ENCODE measurements at regions not wholly inside any gene's neighbourhood (a gene's known extent, or its start where the extent isn't known, plus 50 kb on each side); places are given as distances from the start of the nearest gene placed in this dataset.

DNA sequence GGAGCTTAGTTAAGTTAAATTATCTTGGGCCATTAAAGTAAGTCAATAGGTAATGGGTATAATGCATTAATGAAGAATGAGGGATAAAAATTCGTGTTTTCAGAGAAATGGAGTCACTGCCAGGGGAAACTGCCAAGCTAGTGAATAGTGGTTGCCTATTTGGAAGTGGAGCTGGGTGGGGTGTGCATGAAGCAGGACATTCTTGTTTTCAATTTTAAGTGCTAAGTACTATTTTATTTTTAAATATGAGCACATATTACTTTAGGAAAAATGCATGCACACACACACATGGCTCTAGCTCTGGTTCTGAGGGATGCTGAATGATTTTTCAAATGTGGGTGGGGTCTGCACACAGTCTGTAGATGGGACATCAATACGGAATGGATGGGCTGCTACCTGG lies 717.7 kb upstream of the SGCG start:
- intact Hi-C loops (cut with micrococcal nuclease), result no loop called here
- ChIA-PET CTCF (no interaction called here), POLR2A (no interaction called here)
- Mint-ChIP-seq H3K9me3 (no peaks in the 10 kb centered on the region), H3K27ac (no peak overlapping the region), H3K4me1 (ENCODE audit: low read depth) (no peaks in the 10 kb centered on the region), H3K4me3 (no peak overlapping the region), H3K27me3 (no peaks in the 10 kb centered on the region), H3K36me3 (no peaks in the 10 kb centered on the region)
- no peak for DNase-seq

DNA sequence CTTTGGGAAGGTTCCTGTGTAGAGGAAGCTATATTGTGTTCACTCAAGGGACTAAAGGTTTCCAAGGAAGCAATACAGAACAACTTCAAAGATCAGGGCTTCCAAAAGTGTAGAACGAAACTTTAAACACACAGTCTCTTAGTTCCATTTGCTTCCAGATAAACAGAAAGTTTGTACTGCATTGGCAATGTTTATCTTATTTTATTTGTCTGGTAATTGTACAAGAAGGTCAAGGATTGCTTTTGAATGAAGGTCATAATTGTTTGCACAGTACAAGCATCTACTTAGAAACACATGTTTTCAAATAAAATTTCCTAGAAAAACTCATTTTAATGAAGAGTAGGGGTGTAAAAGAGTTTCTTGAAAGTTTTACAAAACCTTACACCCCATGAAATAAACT lies 712.7 kb upstream of the SGCG start:
- intact Hi-C loops (cut with micrococcal nuclease), result no loop called here
- H3K27ac Mint-ChIP-seq, result no peak overlapping the region
- CTCF ChIA-PET, result no interaction called here
- H3K27me3 Mint-ChIP-seq, result no peaks in the 10 kb centered on the region
- no peak overlapping the region for H3K4me3 Mint-ChIP-seq
- H3K9me3 Mint-ChIP-seq, result no peaks in the 10 kb centered on the region
- POLR2A ChIA-PET, result no interaction called here
- no peaks in the 10 kb centered on the region for H3K36me3 Mint-ChIP-seq
- no peak for DNase-seq
- no peaks in the 10 kb centered on the region for H3K4me1 Mint-ChIP-seq (ENCODE audit: low read depth)

GRCh38 chr13:22468824-22469223 lies 712.0 kb upstream of the SGCG start:
- DNase-seq, result no peak
- CTCF ChIA-PET, result no interaction called here
- POLR2A ChIA-PET, result no interaction called here

DNA sequence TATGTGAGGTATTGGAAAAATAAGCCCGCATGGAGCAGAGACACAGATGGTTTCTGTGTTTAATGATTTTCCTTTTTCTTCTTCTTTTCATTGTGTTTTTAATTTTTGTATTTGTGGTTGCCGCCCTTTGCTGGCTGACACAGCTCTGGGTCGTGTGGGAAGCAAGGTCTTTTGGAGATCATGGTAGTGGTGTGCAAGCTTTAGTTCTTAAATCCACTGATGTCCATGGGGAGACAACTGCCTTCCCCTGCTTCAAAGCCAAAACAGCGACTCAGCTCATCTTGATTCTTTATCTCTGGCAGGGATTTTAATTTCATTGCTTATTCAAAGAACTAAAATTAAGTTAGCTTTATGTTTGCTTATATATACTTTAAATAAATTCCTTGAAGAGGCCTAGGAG lies 711.3 kb upstream of the SGCG start:
- Mint-ChIP-seq H3K4me1 (ENCODE audit: low read depth) (no peaks in the 10 kb centered on the region), H3K4me3 (no peak overlapping the region), H3K27me3 (no peaks in the 10 kb centered on the region), H3K9me3 (no peaks in the 10 kb centered on the region), H3K27ac (no peak overlapping the region), H3K36me3 (no peaks in the 10 kb centered on the region)
- ChIA-PET CTCF (no interaction called here), POLR2A (no interaction called here)
- intact Hi-C loops (cut with micrococcal nuclease), result no loop called here
- no peak for DNase-seq

More at GRCh38 chr13:22468824-22469223, 712.0 kb upstream of the SGCG start:
- H3K4me1 Mint-ChIP-seq (ENCODE audit: low read depth), result no peaks in the 10 kb centered on the region
- intact Hi-C loops (cut with micrococcal nuclease), result no loop called here
- no peak overlapping the region for H3K27ac Mint-ChIP-seq
- H3K4me3 Mint-ChIP-seq, result no peak overlapping the region
- H3K9me3 Mint-ChIP-seq, result no peaks in the 10 kb centered on the region
- H3K27me3 Mint-ChIP-seq, result no peaks in the 10 kb centered on the region
- H3K36me3 Mint-ChIP-seq, result no peaks in the 10 kb centered on the region

DNA sequence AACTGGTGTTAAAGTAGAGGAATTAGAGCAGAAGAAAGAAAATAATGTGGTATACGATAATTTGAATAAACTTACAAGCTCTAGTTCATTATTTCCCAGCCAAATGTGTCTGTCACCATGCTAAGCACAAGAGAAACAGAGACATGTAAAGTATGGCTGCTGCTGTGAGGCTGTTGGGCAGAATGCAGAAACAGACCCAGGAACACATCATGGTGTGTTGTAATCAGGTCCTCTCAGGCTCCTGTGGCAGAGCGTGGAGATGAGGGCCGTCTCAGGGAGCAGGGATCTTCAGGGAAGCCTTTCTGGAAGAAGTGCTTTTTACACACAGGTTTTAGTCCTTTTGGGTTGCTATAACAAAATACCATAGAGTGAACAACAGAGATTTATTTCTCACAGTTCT lies 710.7 kb upstream of the SGCG start:
- no peaks in the 10 kb centered on the region for H3K4me1 Mint-ChIP-seq (ENCODE audit: low read depth)
- H3K27me3 Mint-ChIP-seq, result no peaks in the 10 kb centered on the region
- H3K27ac Mint-ChIP-seq, result no peak overlapping the region
- no peak for DNase-seq
- no peak overlapping the region for H3K4me3 Mint-ChIP-seq
- POLR2A ChIA-PET, result no interaction called here
- intact Hi-C loops (cut with micrococcal nuclease), result no loop called here
- no peaks in the 10 kb centered on the region for H3K36me3 Mint-ChIP-seq
- CTCF ChIA-PET, result no interaction called here
- no peaks in the 10 kb centered on the region for H3K9me3 Mint-ChIP-seq

DNA sequence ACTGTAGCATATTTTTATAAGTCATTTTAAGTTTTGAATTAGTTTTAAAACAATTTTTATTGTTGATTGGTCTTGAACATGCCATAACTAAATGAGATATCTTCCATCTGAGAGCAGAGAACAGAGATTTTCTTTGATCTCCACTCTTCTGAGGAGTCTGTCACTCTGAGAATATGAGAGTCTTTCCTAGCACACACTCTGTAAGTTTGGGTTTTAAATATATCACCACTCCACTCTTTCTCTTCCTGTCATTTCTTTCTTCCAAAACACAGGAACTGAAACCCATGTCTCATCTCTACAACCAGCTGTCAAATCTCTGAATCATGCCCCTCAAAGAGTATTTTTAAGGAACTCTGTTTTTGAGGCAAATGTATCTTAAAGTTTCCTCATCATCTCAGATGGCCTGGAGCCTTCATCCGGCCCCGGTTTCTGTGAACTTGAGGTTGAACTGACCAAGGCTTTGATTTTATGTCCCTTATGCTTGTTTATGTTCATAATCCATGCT lies 698.2 kb upstream of the SGCG start:
- POLR2A ChIA-PET, result no interaction called here
- intact Hi-C loops (cut with micrococcal nuclease), result no loop called here
- H3K27me3 Mint-ChIP-seq, result no peaks in the 10 kb centered on the region
- DNase-seq, result no peak
- H3K27ac Mint-ChIP-seq, result no peak overlapping the region
- peaks cover 3% of the 10 kb centered on the region for H3K4me1 Mint-ChIP-seq (ENCODE audit: low read depth)
- no peak overlapping the region for H3K4me3 Mint-ChIP-seq
- CTCF ChIA-PET, result no interaction called here
- H3K36me3 Mint-ChIP-seq, result no peaks in the 10 kb centered on the region
- no peaks in the 10 kb centered on the region for H3K9me3 Mint-ChIP-seq

- POLR2A ChIA-PET, result no interaction called here
- H3K4me1 Mint-ChIP-seq (ENCODE audit: low read depth), result peaks cover 3% of the 10 kb centered on the region
- DNase-seq, result no peak
- H3K36me3 Mint-ChIP-seq, result no peaks in the 10 kb centered on the region
- H3K9me3 Mint-ChIP-seq, result no peaks in the 10 kb centered on the region
- H3K4me3 Mint-ChIP-seq, result no peak overlapping the region
- intact Hi-C loops (cut with micrococcal nuclease), result no loop called here
- H3K27me3 Mint-ChIP-seq, result no peaks in the 10 kb centered on the region
- H3K27ac Mint-ChIP-seq, result no peak overlapping the region
- CTCF ChIA-PET, result no interaction called here
These were observed 697.5 kb upstream of the SGCG start for GRCh38 chr13:22483276-22483675.

- H3K27me3 Mint-ChIP-seq, result no peaks in the 10 kb centered on the region
- no peaks in the 10 kb centered on the region for H3K9me3 Mint-ChIP-seq
- DNase-seq, result no peak
- ChIA-PET CTCF (no interaction called here), POLR2A (no interaction called here)
- peaks cover 3% of the 10 kb centered on the region for H3K4me1 Mint-ChIP-seq (ENCODE audit: low read depth)
- intact Hi-C loops (cut with micrococcal nuclease), result no loop called here
- H3K4me3 Mint-ChIP-seq, result no peak overlapping the region
- H3K36me3 Mint-ChIP-seq, result no peaks in the 10 kb centered on the region
- no peak overlapping the region for H3K27ac Mint-ChIP-seq
These were observed 694.3 kb upstream of the SGCG start for GRCh38 chr13:22486490-22486889.

DNA sequence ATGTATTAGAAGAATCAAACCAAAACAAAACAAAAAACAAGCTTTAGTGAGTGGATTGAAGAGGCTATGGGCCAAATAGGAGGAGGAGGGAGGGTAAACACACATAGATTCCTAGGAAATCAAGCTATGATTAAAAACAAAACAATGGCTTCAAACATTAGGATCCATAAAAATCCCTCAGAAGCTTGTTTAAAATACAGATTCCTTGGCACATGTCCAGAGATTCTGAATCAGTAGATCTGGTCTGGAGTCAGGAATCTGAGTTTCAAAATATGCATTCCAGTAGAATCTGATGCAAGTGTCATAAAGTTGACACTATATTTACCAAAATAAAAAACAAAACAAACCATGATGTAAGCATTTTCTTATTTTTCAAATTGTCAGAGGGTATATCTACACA lies 692.8 kb upstream of the SGCG start:
- intact Hi-C loops (cut with micrococcal nuclease), result no loop called here
- Mint-ChIP-seq H3K27me3 (no peaks in the 10 kb centered on the region), H3K4me1 (ENCODE audit: low read depth) (no peaks in the 10 kb centered on the region), H3K36me3 (no peaks in the 10 kb centered on the region), H3K27ac (no peak overlapping the region), H3K4me3 (no peak overlapping the region), H3K9me3 (no peaks in the 10 kb centered on the region)
- DNase-seq, result no peak
- POLR2A ChIA-PET, result no interaction called here
- CTCF ChIA-PET, result no interaction called here

DNA sequence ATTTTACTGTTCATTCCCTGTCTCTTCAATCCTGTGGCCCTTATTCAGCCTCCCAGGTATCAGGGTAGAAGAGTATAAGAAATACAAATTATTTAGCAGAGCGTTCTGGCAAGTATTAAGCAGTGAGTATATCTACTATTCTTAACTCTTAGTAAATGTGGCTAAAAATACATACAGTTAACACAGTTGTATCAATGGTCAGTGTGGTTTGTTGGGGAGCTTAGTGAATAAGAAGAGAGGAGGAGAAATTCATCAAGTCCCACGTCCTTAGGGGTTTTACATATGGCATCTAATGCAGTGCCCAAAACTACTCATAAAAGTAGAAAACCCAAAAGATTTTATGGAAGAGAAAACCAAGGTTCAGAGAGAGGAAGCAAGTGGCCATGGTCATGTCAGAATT lies 691.0 kb upstream of the SGCG start:
- CTCF ChIA-PET, result no interaction called here
- peaks cover under 1% of the 10 kb centered on the region for H3K27me3 Mint-ChIP-seq
- no peak overlapping the region for H3K27ac Mint-ChIP-seq
- peaks cover 2% of the 10 kb centered on the region for H3K9me3 Mint-ChIP-seq
- no peak overlapping the region for H3K4me3 Mint-ChIP-seq
- POLR2A ChIA-PET, result no interaction called here
- intact Hi-C loops (cut with micrococcal nuclease), result no loop called here
- no peak for DNase-seq
- H3K36me3 Mint-ChIP-seq, result no peaks in the 10 kb centered on the region
- no peaks in the 10 kb centered on the region for H3K4me1 Mint-ChIP-seq (ENCODE audit: low read depth)

DNA sequence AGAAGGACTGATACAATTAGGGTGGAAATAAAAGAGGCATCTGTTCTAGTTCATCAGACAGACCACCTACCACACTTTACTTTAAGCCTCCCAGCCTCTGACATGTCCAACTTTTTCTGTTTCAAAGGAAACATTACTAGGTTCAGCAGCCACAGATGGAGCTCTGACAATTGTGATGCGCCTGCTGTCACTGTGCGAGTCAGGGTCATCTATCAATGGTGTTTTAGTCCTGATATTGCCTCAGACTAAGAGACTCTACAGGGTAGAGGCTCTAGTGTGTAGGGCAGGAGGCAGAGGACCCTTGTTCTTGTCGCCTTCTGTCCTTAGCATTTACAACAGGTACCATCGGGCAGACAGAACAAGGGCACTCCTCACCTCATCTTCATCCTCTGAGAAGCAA lies 685.0 kb upstream of the SGCG start:
- no peak overlapping the region for H3K27ac Mint-ChIP-seq
- CTCF ChIA-PET, result no interaction called here
- H3K27me3 Mint-ChIP-seq, result peaks cover 2% of the 10 kb centered on the region
- POLR2A ChIA-PET, result no interaction called here
- H3K4me3 Mint-ChIP-seq, result no peak overlapping the region
- intact Hi-C loops (cut with micrococcal nuclease), result no loop called here
- no peak for DNase-seq
- no peaks in the 10 kb centered on the region for H3K36me3 Mint-ChIP-seq
- peaks cover 2% of the 10 kb centered on the region for H3K9me3 Mint-ChIP-seq
- H3K4me1 Mint-ChIP-seq (ENCODE audit: low read depth), result no peaks in the 10 kb centered on the region

DNA sequence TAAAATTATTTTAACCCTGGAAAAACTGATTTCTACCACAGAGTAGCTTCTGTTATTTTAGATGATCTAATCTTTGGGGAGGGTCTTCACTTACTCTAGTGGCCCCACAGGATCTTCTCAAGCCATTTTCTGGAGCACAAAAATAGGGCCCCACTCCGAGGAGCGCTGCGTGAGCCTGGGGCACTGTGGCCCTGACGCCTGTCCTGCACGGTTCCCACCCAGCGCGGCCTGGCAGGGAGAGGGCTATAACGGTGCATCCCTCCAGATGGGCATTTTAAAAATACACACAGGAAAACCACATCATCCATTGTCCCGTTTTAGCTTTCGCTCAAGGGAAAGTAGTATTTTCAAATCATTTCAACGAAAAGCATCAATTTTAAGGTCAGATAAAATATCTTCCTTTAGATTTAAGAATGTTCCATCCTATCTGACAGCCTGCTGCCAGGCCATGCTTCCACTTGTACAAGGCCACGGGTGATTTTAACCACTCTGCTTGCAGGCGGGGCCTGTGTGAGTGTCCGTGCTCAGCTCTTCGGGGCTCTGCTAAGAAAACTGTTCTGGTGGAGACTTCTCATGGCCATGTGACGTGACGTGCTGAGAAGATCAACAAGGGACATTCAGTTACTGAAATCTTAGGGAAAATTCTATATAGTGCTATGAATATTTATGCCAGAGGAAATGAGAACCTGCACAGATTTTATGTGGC lies 683.8 kb upstream of the SGCG start:
- Mint-ChIP-seq H3K27ac (no peak overlapping the region), H3K27me3 (peaks cover 2% of the 10 kb centered on the region), H3K4me1 (ENCODE audit: low read depth) (no peaks in the 10 kb centered on the region), H3K4me3 (no peak overlapping the region), H3K36me3 (no peaks in the 10 kb centered on the region), H3K9me3 (peaks cover 2% of the 10 kb centered on the region)
- POLR2A ChIA-PET, result no interaction called here
- no peak for DNase-seq
- CTCF ChIA-PET, result no interaction called here
- intact Hi-C loops (cut with micrococcal nuclease), result no loop called here

DNA sequence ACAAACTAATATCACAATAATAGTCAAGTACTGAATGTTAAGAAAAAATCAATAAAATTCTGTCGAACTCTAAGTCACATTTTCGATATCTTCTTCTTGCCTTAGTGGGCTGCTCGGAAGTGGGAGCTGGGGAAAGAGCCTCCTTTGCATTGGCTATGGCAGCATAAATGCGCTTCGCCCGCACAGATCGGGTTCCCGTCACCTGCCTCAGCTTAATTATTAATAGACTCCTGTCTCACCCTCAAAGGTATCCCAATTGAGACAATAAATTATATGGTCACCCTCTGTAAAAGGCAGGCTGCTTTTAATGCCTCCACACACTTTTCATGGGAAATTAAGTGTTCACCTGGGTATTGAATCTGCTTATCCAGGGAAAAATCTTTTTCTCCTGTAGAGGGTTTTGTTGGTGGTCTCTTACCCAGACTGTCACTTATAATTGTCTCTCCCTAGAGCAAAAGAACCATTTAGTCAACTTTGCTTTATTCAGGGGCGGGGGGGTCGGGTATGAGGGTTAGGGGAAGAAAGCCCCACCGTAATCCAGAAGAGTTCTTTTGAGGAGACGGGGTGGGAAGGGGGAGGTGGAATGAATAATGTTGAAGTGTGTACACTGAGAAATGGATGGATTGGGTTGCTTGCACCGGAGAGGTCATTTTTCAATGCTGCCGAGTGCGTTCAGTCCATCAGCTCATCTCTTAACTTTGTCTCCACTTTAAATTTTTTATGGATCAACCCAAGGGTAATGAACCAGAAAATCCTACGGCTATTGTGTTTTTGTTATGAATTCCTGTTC lies 682.6 kb upstream of the SGCG start:
- peaks cover 2% of the 10 kb centered on the region for H3K27me3 Mint-ChIP-seq
- no peak for DNase-seq
- intact Hi-C loops (cut with micrococcal nuclease), result no loop called here
- no peaks in the 10 kb centered on the region for H3K4me1 Mint-ChIP-seq (ENCODE audit: low read depth)
- ChIA-PET CTCF (no interaction called here), POLR2A (no interaction called here)
- H3K9me3 Mint-ChIP-seq, result peaks cover 2% of the 10 kb centered on the region
- no peak overlapping the region for H3K27ac Mint-ChIP-seq
- no peaks in the 10 kb centered on the region for H3K36me3 Mint-ChIP-seq
- no peak overlapping the region for H3K4me3 Mint-ChIP-seq

Measured in activated CD4-positive, alpha-beta memory T cell treated with anti-CD3 and anti-CD28 coated beads for 36 hours (primary cell).